NCI-H82 treated with DMSO at 0.1 percent for 48 hours (cell line): ENCODE measurements at regions not wholly inside any gene's neighbourhood (a gene's known extent, or its start where the extent isn't known, plus 50 kb on each side); places are given as distances from the start of the nearest gene placed in this dataset.
"Not testable (repeated sequence)": the region's sequence is repeated elsewhere in the genome, so short reads cannot be mapped to it uniquely, and the experiment has no call there.

Experiments used
- DNase-seq: peaks from one replicate; lab custom pipeline; 2025; ENCODE audit not compliant: unreplicated experiment; lab: John Stamatoyannopoulos, UW

DNA sequence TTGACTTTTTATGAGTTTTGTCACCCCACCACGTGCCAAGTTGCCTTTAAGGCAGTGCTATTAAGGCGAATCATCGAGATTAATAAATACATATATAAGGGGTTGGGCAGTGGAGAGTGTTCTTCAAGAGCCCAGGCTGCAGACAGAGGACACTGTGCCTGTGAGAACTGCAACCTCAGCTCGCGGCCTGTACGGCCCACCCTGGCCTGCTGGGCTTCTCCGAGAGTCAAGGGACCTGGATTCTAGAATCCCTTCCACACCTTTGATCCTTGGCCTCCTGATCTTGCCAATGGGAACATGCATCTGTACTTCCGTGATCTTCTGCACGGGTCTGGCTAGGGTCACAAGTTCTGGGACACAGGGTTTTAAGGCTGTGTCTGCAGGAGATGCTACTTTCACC lies 54.5 kb downstream of the IRX5 start:
- DNase-seq = no peak

DNA sequence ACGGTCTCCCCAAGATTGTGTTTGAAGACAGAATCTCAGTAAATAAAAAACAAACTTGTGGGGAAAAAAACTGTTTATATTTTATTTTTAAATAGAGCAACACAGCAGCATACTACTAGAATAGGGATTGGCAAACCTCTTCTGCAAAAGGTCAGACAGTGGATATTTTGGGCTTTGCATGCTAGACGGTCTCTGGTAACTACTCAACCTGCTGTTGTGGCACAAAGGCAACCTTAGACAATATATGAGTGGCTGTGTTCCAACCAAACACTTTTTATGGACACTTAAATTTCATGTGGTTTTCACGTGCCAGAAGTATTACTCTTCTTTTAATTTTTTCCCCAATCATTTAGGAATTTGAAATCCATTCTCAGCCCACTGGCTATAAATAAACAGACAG lies 55.0 kb downstream of the IRX5 start:
- no peak for DNase-seq

DNA sequence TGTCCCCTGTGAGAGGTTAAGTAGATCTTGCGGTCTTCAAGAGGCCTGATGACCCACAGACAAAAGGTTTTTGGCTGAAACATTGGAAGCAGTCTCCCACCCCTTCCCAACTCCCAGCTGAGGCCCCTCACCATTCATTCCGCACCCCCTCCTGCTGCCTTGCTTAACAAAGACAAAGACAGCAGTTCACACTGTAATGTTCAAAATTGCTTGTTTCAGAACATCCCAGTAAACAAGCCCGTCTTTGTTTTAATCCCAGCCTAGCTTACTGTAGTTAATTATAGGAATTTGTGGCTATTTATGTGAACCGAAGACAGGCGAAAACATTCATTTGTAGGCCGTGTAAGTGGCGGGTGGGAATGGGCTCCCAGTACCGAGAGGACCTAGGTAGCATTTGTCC lies 55.7 kb downstream of the IRX5 start:
- no peak for DNase-seq

DNA sequence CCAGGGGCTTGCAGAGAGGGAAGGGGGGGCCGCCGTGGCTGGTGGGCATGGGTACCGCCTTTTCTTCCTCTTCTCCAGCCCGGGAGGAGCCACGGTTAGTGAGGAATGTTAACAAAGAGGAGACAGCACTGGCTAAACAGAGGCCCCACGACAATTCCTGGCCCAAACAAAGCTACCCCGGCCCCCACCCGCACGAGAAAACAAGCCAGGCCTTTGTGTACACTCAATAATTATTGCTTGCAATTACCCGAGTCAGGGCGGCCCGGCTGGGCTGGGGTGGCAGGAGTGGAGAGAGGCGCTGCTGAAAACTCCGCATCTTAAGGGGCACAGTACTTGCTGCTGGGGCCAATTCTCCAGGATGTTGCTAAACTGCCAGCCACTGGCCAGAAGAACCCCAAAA lies 56.4 kb downstream of the IRX5 start:
- DNase-seq = no peak

DNA sequence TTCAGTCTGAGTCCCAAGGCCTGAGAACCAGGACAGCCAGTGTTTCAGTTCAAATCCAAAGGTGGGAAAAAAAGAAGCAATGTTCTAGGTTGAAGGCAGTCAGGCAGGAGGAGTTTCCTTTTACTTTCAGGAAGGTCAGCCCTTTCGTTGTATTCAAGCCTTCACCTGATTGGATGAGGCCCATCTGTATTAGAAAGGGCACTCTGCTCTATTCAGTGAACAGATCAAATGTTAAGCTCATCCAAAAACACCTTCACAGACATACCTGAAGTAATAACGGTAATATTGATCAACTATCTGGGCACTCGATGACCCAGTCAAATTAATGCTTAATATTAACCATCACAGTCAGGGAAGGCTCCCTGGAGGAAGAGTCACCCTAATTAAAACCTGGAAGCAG lies 60.9 kb downstream of the IRX5 start:
- no peak for DNase-seq

GRCh38 chr16:54991946-54992345 lies 61.3 kb downstream of the IRX5 start:
- DNase-seq = not testable (repeated sequence)

- no peak for DNase-seq
These were observed 62.6 kb downstream of the IRX5 start for GRCh38 chr16:54993106-54993895.

GRCh38 chr16:54996186-54996585 lies 65.5 kb downstream of the IRX5 start:
- no peak for DNase-seq

DNA sequence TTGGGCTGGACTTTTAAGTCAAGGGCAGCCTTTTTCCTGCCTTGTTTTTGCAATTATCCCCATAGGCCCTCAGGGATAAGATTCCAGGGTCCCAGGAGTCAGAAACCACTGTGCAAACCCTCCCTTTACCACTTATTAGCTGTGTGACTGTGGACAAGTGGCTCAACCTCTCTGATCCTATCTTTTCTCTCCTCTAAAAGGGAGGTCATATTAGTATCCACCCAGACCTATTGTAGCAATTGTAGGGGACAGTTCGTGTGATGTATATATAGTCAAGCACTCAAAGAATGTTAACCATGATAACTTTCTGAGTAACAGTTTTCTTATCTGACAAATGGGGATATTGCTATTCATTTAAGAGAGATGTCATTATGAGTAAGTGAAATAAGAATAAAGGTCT lies 68.2 kb downstream of the IRX5 start:
- DNase-seq = no peak

DNA sequence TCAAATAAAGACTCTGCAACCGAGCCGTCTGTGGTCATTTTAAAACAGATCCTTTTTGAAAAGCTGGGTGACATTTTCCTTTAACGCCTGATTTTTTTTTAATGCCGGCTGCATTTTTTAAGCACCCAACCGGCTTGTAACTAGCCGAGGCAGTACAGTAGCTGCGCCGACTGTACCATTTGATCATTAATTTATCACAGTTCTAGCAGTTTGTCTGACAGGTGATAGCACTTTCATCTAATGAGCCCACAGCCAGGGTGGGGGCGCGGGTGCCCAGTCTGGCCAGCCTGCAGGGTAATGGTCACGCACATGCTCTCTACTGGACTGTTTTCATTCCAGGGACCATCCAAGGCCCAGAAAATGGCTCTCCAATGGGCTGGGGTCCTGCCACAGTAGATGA lies 68.8 kb downstream of the IRX5 start:
- no peak for DNase-seq

GRCh38 chr16:55000595-55000994 lies 69.9 kb downstream of the IRX5 start:
- no peak for DNase-seq

GRCh38 chr16:55001931-55002330 lies 71.3 kb downstream of the IRX5 start:
- DNase-seq = no peak

DNA sequence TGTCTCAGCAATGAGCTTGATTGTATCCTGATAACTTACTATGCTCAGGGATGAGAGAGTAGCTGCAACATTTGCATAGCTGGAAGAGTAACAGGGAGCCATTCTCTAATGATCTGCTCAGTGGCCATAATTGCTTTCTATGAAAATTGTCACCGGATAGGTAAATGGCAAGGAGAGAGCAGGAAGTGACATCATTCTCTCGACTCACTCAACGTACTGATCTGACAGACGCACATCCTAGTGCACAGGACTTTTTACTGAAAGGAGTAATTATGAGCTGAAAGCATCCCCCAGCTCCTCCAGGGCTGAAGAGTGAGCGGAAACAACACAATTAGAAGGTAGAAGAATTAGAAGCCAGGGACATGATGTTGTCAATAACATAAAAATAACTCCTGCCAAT lies 71.8 kb downstream of the IRX5 start:
- no peak for DNase-seq

- DNase-seq = no peak
These were observed 72.6 kb downstream of the IRX5 start for GRCh38 chr16:55003306-55003705.

DNA sequence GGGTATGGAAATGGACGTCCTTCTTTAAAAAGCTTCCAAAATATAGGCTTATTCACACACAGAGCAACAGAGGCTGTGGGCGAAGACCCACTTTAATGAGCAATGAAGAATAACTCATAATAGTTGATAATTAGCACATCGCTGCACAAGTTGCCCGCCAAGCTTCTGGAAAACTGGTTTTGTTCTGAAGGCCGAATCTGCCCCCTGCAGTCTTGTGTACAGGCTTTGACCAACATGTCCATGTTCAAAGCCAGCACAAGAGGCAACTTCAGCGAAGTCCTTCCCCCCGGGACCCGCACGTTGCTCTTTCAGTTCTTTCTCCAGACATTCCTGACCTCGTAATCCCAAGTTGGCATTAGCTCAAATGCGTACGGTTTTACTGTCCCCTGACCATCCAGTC lies 73.3 kb downstream of the IRX5 start:
- no peak for DNase-seq

- no peak for DNase-seq
These were observed 76.8 kb downstream of the IRX5 start for GRCh38 chr16:55007504-55007903.

DNA sequence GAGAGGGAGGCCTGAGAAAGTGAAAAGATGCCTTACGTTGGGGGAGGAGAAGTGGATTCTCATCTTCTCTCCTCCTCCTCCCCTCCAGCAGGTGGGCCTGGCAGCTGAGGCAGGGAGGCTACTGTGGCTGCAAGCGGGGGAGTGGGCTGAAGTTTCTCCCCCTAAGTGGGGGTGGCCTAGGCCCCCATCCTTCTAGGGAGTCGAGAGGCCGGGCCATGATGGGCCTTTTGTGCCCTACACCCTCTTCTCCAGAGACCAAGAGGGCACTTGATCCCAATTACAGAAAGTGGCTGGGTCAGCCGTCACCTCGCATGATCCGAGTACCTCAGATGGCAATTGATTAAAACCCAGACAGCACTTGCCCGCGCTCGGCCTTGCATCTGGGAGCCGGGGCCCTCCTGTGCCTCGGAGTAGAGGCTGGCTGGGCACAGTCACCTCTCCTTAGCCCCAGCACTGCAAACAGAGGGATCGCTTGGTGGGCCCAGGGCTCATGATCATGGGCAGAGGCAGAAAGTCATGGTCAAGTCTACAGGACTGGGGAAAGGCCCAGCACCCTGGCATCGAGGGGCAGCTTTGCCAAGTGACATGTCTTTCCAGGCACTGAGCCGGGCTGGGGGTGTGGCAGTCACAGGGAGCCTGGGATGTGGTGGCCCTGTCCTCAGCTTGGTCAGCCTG lies 78.3 kb downstream of the IRX5 start:
- DNase-seq = no peak

DNA sequence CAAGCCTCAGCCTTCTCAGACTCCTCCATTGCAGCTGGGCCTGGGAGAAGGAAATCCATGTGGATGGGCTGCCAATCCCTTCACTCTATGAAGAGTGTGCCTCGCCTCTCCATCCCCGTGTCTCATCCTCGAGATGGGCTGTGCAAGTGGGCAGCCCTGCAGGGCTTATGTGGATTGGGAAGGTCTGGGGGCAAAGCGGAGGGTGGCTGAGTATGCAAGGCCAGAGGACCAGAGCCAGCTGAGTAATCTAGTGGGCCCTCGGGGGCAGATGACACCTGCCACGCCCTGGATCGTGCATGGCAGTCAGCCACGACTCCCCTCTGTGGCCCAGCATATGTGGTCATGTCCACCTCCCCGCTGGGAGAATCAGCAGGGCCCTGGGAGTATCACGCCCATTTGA lies 78.9 kb downstream of the IRX5 start:
- DNase-seq = no peak

- no peak for DNase-seq
These were observed 80.0 kb downstream of the IRX5 start for GRCh38 chr16:55010492-55011160.

DNA sequence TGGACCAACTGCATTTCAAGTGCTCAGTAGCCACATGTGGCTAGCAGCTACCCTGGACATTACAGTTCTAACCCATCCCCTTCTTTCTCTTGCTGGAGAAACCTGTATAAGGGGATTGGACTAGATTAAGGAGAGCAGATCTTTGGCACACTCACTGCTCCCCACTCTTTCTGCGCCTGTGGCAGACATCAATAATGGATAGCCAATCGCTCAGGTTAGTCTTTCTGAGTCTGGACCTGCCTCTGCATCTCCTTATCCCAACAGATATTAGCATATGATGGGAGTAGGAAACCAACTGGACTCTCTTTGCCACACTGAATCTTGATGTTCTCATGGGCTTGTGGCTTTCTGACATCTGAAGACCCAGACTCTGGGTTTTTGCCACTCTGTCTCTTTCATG lies 81.7 kb downstream of the IRX5 start:
- no peak for DNase-seq

GRCh38 chr16:55012793-55013192 lies 82.1 kb downstream of the IRX5 start:
- no peak for DNase-seq

DNA sequence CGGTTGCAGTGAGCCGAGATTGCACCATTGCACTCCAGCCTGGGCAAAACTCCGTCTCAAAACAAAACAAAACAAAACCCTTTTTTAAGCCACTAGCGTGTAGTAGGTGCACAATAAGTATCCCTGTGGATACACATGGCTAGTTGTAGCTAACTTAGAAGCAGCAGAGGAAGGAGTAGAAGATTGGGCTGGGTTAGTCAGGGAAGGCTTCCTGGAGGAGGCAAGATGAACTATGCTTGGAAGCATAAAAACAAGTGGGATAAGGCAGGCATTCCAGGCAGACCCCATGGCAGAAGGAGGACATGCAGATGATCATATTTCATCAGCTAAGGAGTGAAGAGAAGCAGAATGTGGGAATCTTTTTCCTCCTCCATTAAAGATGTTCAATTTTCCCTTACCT lies 83.4 kb downstream of the IRX5 start:
- no peak for DNase-seq
